Umbilical cord (tissue), 1 donor: ENCODE measurements at regions not wholly inside any gene's neighbourhood (a gene's known extent, or its start where the extent isn't known, plus 50 kb on each side); places are given as distances from the start of the nearest gene placed in this dataset.
"Not testable (repeated sequence)": the region's sequence is repeated elsewhere in the genome, so short reads cannot be mapped to it uniquely, and the experiment has no call there.

Experiments used
- DNase-seq: peaks from one replicate; pipeline ENCODE4 v3.0.0-alpha.2; 2015; ENCODE audit warnings: low spot score

- DNase-seq, result no peak
Observed at GRCh38 chr1:222004784-222005183, 262.9 kb upstream of the DUSP10 start.

GRCh38 chr1:222004034-222004433 lies 262.1 kb upstream of the DUSP10 start:
- no peak for DNase-seq

- DNase-seq, result no peak
Observed at GRCh38 chr1:222002503-222002902, 260.6 kb upstream of the DUSP10 start.

GRCh38 chr1:222000131-222000530 lies 258.2 kb upstream of the DUSP10 start:
- DNase-seq, result no peak

DNA sequence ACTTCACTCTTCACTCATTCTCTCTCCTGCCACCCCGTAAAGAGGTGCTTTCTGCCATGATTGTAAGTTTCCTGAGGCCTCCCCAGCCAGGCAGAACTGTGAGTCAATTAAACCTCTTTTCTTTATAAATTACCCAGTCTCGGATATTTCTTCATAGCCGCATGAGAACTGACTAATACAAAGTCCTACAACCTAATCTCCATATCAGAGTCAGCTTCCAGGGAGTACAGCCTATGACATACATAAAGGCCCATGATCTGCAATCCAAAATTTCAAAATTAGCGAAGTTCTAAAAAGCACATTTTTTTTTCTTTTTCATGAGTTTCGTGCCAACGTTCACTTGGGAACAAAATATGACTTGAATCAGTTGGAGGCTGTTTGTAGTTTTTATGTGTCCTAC lies 256.9 kb upstream of the DUSP10 start:
- DNase-seq, result no peak

- no peak for DNase-seq
Observed at GRCh38 chr1:221998186-221998612, 256.3 kb upstream of the DUSP10 start.

DNA sequence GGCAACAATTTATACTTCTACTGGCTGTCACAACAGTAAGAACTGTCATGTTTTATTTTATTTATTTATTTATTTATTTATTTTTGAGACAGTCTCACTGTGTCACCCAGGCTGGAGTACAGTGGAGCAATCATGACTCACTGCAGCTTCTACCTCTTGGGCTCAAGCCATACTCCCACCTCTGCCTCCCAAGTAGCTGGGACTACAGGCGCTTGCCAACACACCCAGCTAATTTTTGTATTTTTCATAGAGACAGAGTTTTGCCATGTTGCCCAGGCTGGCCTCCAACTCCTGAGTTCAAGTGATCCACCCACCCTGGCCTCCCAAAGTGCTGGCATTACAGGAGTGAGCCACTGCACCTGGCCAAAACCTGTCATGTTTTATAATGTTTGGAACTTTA lies 255.1 kb upstream of the DUSP10 start:
- DNase-seq, result not testable (repeated sequence)

DNA sequence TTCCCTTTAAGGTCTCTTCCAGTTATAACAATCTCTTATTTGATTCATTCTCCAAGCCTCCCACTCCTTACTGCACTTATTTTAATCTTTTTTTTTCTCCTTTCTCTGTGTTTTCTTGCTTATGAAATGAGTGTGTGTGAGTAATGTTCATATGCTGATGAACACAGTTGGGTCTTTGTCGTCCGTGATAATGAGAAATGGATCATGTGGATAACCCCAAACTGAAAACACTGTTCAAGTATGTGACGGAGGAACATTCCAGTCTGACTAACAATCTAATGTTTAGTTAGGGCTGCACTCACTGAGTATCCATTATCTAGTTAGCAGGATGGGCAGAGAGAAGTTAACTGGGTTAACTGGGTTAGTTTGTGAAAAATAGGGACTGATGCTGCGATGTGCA lies 253.1 kb upstream of the DUSP10 start:
- no peak for DNase-seq

DNA sequence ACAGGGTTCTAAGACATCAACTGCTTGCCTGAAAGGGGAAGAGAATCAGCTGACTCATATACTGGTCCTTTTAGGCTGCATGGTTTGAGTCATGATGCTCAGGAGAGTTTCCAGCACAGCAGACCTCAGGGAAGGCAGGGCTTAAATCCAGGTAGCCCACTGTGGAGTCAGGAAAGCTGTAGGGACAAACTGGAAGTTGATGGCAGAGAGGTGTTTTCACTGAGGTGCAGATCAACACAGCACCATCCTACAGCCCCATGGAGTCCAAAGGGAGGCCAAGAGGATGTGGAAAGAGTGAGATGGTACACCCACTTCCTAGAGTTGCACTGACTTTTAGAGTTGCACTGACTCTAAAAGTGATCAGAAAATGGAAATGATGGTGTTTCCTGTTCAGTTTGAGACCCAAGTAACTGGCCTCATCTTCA lies 252.4 kb upstream of the DUSP10 start:
- DNase-seq, result no peak

DNA sequence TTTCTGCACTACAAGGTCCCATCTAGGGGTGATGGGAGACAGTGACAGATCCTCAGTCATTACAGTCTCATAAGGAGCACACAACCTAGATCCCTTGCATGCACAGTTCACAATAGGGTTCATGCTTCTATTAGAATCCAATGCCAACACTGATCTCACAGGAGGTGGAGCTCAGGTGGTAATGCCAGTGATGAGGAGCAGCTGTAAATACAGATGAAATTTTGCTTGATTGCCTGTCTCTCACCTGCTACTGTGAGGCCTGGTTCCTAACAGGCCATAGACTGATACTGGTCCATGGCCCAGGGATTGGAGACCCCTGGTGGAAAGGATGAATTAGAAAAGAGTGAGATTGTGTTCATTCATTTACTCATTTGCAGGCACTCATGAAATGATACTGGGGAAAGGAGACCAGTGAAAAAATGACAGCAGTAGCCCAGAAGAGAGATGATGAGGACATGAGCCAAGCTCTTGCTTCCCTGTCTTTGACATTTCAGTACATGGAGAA lies 251.6 kb upstream of the DUSP10 start:
- DNase-seq, result no peak

GRCh38 chr1:221992427-221992826 lies 250.5 kb upstream of the DUSP10 start:
- no peak for DNase-seq

DNA sequence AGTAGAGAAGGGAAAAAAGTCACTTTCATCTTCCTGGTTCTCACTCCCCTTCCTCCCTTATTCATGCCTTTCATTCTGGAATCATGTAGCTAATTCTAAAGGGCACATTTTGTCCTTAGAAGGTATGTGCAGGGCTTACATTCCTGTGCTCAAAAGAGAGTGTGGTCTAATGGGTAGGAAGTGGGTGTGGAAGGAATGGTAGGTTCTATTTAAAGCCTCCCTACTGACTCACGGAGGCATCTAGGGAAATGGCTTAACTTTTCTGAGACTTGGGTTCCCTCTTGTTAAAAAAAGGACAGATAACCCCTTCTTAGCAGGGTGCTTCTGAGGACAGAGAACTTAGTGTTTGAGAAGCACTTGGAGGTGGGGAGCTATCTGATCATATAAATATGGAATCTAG lies 249.3 kb upstream of the DUSP10 start:
- peak; percentile 5 for DNase-seq

GRCh38 chr1:221989741-221990140 lies 247.9 kb upstream of the DUSP10 start:
- no peak for DNase-seq

DNA sequence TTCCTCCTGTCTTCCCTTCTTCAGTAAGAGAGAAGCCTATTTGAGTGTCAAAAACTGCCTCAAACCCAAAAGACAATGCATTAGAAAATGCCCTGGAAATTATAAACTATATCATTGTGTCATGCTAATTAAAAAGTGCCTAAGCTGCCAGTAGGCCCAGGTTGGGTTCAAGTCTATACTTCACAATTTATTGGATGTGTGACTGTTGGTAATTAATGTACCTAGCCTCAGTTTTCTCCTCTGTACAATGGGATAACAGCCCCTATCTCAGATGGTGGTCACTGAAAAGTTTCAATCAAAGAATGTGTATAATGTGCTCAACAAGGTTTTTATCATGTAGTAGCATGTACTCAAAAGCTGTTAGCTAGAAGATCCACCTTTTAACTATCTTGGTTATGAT lies 246.9 kb upstream of the DUSP10 start:
- DNase-seq, result no peak

DNA sequence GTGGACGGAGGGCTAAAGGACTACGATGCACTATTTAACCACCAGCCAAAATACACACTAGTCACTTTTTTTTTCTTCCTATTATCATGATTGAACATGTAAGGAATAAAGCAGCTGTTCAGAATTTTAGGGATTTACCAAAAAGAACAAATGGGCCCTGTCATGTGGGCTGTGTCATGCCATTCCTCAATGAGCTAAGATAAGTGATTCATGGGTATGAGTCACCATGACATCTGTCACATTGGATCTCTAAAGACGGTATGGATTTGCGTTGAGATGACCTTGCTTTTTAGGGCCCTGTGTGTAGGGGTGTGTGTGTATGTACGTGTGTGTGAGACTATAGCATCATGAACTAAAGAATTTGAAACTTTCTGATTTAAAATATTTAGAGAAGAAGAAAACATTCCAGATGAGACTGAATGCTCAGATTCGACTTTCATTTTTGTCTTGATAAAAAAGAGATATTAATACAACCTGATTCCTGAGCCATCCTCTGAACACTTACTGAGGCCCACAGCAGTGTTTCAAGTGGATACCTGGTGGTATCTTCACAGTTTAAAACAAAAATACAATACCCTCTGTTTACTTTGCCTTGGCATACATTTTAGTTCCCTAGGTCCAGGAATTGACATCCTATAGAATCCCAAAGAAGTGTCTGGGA lies 246.1 kb upstream of the DUSP10 start:
- peak; percentile 8 for DNase-seq

DNA sequence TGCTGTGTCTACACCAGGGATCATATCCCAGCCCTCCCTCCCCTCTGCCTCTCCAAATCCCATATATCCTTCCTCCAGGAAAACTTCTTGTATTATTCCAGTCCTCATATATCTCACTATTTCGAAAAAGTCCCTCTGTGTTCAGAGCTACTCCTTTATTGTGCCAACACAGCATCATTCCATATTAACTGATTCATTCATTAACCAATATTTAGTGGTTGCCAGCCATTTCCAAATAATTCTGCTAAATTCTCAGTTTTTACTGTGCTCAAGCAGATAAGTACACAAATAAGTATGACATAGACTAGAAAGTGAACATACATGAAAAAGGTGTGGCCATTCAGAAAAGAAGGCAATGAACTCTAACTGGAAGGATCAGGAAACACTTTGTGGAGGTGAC lies 241.6 kb upstream of the DUSP10 start:
- no peak for DNase-seq

DNA sequence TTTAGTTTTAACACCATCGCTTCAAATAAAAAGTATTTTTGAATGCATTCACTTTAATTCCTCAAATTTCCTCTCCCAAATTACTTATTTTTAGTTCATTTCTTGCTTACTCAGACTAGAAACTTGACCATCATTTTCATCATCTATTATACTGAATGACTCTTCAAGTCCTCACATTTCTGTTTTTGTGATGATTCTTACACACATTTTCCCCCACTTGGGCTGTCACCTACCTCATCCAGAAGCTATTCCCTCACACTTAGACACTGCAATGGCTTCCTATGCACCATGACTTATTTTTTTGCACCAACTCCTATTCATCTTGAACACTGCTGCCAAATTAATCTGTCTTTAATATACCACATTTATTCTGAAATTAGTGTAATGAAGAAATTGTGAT lies 239.6 kb upstream of the DUSP10 start:
- no peak for DNase-seq

- DNase-seq, result no peak
Observed at GRCh38 chr1:221979444-221980032, 237.6 kb upstream of the DUSP10 start.

- not testable (repeated sequence) for DNase-seq
Observed at GRCh38 chr1:221978631-221979334, 236.9 kb upstream of the DUSP10 start.

DNA sequence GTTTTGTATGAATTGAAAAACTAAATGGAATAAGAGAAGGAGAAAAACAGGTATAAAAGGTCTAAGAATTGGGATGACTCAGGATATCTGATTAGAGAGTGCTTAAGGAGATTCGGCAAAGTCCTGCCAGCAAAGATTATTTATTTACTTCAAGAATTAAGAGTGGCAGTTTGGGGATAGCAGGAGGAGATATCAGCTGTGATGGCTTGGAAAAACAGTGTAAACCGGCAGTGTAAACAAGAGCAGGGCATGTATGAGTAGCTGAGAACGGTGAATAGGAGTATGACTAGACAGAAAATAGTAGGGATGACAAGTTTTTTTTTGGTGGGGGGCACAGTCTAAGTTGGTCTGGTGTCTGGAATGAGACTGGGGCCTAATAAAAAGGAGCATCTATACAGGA lies 231.9 kb upstream of the DUSP10 start:
- DNase-seq, result not testable (repeated sequence)

DNA sequence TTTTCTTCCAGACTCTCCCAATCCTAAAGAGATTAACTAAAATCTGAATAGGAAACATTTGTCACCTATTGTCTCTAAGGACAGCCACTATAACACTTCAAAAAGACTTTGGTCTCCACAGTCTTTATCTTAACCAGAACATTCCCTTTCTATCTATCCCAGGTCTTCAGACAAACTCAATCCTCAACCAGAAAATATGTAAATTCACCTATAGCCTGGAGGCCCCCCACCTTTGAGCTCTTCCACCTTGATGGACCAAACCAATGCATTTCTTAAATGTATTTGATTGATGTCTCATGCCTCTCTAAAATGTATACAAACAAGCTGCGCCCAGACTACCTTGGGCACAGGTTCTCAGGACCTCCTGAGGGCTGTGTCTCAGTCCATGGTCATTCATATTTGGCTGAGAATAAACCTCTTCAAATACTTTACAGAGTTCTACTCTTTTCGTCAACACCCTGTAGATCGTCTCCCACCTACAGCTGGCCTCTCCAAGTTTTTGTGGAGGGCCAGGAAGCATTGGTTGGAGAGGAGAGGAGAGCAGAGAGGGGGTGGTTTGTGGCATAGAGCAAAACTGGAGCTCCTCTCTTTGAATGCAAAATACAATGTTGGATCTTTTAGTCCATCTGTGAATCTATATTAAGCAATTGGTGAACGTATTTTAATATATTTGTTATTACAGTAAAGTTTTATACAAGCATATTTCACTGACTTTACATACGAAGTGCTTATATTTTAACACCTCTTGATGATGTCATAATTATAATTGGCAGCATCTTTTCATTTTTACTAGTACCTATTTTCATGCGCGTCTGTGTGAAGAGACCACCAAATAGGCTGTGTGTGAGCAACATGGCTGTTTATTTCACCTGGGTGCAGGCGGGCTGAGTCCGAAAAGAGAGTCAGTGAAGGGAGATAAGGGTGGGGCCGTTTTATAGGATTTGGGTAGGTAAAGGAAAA lies 230.7 kb upstream of the DUSP10 start:
- DNase-seq, result no peak

DNA sequence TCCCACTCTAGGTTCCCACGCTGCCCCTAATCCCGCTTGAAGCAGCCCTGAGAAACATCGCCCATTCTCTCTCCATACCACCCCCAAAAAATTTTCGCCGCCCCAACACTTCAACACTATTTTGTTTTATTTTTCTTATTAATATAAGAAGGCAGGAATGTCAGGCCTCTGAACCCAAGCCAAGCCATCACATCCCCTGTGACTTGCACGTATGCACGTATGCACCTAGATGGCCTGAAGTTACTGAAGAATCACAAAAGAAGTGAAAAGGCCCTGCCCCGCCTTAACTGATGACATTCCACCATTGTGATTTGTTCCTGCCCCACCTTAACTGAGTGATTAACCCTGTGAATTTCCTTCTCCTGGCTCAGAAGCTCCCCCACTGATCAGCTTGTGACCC lies 229.1 kb upstream of the DUSP10 start:
- not testable (repeated sequence) for DNase-seq
